IPS-NIHi7 (cell line): ENCODE measurements at regions not wholly inside any gene's neighbourhood (a gene's known extent, or its start where the extent isn't known, plus 50 kb on each side); places are given as distances from the start of the nearest gene placed in this dataset.
"Not testable (repeated sequence)": the region's sequence is repeated elsewhere in the genome, so short reads cannot be mapped to it uniquely, and the experiment has no call there.

Experiments
- DNase-seq: peaks from one replicate; pipeline ENCODE4 v3.0.0; 2012; ENCODE audit warnings: mixed read lengths; ENCODE audit errors: extremely low spot score

DNA sequence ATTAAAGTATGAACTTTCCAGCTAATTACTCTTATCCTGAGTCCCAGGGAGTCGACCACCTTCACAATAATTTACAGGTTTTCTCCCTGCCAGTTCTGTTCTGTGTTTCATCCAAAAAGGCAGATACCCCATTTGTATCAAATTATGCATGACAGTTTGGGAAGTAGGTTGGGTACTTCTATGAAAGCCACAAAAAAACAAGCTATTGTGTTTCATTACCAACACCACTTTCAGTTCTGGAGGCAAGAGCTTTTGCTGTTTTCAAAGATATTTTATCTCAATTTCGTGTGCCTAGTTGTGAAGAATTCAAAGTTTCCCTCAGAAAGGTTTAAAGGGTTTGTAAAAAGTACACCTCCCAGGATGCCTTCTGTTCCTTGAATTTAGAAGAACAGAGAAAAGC, 557.4 kb downstream of the FLRT2 start:
- DNase-seq = no peak

DNA sequence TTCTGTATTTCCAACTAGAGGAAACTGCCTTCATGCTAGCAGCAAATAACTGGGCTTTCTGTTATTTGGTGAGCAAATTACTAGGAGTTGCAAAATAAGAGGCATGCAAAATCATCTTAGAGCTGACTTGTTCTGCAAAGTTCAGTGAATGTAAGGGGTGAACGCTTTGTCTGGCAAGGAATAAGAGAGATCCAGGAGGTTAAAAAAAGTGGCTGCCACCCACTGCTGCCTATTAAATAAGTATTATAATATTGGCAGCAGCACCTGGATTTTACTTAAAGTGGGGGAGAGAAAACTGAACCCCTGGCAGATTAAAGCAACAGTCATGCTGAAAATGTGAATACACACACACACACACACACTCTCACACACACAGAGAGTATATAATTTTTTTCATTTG, 557.0 kb downstream of the FLRT2 start:
- no peak for DNase-seq

DNA sequence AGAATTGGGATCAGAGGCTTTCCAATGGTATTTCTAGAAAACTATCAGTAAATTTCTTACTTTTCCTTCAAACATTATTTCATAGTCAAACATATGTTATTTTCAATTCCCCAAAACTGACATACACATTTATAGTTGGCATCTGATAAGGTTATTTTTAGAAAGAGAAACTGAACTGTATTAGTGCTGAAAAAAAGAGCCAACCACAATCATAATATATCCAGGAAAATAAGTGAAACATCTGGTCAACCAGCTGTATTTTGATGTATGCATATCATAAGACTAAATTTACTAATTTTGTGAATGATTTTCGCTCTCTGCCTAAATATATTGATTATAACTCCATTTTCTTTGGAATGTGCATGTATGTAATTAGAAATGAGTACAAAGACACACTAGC, 554.2 kb downstream of the FLRT2 start:
- no peak for DNase-seq

DNA sequence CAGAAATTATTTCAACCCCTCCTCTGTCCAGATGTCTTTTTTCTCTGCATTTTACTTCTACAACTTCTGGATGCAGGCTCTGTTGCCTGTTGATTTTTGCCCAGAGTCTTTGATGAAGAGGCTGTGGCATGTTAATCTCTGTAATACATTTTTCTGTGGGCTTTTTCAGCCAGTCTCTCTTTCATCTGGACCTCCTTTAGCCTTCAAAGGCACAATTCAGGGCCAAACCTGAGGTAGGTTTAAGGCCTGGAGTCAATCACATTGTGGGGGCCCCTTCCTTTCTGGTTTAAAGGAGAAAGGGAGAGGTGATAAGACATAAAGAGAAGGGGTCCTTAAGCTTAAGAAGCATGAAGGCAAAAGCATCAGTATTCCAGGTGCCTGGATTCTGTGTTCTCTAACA, 553.7 kb downstream of the FLRT2 start:
- DNase-seq = no peak

DNA sequence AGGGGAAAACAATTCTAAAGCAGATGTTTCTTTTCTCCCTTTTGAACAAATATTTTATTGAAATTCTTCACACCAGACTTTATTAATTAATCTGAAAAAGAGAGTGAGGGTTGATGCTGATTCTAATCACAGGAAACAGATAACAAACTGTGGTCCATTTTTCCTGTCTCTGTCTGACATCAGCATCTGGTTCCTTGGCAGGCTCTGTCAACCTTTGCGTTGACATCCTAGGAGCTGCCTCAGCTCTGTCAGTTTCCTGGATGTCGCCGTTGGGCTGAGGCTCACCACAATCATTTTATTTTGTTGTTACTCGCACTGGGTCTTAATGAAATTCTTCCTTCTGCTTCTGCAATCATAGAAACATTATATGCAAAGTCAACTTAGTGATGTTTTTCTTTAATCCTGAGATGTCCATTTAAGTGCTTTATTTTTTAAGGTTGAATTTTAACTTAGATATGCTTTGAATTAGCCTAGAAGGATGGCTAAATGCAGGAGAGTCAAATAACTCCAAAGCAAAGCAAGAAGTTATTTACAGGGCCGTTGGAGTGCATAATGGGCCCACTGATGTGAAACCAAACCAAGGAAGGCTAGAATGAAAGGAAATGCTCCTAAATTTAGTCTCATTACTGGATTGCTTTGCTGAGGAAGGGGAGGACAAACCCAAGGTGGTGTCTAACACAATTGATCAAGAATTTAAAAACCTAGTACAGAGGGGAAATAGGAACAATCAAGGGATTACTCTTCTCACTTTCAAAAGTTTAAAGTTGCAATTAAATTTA, 542.4 kb downstream of the FLRT2 start:
- DNase-seq = no peak

DNA sequence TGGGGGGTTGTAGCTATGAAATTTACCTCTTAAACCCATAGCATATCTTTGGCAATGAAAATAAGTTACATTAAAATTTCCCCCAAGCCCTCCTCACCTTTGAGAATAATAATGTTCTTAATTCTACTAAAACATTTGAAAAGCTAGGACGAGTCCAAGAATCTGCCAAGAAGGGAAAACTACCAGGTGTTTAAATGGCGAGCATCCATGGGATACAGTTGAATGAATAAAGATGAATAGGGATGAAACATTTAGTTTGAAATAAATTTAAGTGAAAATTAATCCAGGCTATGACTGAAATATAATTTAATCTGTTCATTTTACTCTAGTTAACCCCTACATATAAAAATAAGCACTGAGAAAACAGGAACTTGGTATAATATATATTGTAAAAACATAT, 536.7 kb downstream of the FLRT2 start:
- no peak for DNase-seq

DNA sequence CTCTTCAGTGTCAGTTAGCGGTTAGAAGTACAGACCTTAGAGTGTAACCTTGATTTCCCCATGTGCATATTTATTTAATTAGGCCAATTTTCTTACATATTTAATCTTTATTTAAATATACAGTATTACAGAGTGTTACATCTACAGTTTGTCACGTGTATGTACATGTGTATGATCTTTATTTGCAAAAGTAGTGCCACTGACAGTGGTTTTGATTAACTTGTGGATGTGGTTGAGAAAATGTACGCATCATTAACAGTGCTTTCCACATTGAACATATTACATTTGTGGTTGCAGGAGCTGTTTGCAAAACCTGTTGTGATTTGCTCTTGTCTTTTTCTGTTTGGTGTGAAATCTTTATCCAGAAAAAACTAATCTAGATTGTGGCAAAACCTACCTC, 535.5 kb downstream of the FLRT2 start:
- DNase-seq = no peak

DNA sequence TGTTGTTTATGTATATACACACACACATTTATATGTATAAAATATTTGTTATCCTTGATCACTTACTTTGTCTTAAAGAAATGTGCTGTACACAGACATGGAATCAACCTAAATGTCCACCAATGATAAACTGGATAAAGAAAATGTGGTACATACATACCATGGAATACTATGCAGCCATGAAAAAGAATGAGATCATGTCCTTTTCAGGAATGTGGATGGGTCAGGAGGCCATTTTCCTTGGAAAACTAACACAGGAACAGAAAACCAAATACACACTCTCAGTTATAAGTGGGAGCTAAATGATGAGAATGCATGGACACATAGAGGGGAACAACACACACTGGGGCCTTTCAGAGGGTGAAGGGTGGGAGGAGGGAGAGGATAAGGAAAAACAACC, 534.7 kb downstream of the FLRT2 start:
- not testable (repeated sequence) for DNase-seq

DNA sequence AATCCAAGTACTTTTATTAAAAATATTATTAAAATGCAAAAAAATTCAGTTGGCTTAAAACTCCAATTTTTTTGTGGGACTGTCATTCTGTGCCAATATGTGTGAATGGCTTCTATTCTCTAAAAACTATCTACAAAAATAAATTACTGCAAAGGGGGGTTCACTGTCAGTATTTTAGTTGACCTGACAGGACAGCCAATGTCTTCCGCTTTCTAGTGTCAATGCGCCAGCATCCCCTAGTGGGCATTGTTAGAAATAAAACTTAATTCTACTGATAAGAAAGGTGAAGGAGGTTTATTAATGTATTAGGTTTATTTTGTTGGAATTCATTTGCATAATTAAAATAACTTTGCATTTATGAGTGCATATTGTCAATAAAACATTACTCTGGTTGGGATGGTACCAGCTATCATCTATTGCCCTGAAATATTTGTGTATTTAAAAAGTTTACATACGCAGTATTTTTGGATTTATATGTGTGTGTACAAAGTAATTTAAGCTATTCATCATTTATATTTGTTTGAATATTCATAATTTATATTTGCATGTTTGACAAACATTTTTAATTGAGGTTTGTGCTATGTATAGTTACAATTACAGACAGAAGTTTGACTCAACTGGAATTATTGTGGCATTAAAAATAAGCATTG, 527.2 kb downstream of the FLRT2 start:
- DNase-seq = peak; percentile 26

DNA sequence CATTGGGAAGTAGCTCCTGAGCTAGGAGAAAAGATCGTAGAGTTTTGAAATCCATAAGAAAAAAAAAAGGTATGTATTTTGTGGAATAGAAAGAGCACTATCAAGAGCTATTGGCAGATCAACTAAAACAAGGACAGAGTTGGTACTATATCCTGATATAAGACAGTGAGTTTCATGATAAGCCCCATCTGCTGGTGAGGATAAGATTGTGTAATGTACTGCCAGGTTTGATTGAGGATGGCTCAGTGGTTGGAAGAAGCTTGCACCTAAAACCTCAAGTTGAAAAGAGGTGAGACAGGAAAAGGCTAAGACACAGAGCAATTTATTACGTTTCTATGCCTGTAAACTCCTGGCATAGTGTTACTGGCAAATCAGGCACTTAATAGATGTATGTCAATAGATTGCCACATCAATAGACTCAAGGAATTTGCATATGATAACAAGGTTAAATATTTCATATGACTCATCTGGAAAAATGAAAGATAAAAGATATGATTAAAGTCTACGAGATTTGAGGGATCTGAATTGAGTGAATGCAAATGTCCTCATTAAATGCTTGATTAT, 525.6 kb downstream of the FLRT2 start:
- no peak for DNase-seq

DNA sequence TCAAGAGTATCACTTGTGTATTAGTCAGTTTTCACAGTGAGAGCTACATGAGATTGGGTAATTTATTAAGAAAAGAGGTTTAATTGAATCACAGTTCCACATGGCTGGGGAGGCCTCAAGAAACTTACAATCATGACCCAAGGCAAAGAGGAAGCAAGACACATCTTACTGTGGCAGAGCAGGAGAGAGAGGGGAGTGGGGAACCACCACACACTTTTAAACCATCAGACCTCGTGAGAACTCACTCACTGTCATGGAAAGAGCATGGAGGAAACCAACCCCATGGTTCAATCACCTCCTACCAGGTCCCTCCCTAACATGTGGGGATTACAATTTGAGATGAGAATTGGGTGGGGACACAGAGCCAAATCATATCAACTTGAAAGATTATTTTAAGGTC, 522.9 kb downstream of the FLRT2 start:
- DNase-seq = no peak

DNA sequence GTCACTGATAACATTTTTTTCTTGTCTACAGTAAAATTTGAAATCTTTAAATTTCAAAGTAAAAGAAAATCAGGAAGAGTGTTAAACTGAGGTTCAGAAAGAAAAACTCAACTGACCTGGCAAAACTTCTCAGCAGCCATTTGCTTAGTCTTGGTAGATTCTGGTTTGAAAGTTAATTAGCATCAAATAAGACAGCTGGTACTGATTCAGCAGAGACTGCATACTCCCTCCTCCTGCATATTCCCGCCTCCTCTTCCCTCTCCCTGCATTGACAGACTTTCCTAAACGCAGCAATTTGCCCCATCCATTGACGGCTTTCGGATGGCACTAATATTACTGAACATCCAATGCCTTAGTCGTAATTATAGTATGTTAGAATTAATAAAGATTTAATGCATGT, 520.8 kb downstream of the FLRT2 start:
- DNase-seq = no peak

DNA sequence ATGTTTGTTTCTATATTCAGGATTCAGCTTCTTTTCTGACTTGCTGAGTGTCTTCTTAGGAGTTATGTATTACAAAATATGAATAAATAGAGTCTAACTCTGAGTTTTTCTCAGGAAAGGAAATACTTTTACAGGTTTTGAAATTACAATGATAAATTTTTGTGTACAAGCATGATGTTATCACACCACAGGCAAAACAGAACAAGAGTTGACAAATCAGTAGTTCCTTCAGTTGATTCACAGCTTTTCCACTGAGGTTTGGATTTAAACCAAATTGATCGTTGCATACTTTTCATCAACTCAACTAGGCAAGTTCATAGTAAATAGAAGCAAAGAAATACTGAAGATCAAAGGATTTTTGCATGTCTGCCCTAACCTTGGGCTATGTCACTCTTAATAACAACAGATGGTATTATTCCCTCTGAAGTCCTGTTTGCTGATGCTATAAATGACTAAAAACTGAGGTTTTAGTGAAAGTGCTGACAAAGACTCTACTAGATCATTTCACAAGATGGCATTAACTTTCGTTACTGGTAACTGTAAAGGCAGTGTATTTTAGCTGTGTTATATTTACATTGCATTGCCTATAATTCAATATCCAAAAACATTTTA, 520.2 kb downstream of the FLRT2 start:
- no peak for DNase-seq

DNA sequence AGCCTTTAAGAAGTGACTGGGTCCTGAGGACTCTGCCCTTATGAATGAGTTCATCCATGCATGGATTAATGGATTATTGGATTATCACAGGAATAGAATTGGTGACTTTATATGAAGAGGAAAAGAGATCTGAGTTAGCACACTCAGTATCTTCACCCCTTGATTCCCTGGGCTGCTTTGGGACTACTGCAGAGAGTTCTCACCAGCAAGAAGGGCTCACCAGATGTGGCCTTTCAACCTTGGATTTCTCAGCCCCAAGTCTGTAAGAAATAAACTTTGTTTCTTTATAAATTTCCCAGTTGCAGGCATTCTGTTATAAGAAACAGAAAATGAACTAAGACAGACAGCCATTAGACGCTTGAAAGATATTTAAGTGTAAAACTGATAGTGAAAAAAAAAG, 509.2 kb downstream of the FLRT2 start:
- no peak for DNase-seq

DNA sequence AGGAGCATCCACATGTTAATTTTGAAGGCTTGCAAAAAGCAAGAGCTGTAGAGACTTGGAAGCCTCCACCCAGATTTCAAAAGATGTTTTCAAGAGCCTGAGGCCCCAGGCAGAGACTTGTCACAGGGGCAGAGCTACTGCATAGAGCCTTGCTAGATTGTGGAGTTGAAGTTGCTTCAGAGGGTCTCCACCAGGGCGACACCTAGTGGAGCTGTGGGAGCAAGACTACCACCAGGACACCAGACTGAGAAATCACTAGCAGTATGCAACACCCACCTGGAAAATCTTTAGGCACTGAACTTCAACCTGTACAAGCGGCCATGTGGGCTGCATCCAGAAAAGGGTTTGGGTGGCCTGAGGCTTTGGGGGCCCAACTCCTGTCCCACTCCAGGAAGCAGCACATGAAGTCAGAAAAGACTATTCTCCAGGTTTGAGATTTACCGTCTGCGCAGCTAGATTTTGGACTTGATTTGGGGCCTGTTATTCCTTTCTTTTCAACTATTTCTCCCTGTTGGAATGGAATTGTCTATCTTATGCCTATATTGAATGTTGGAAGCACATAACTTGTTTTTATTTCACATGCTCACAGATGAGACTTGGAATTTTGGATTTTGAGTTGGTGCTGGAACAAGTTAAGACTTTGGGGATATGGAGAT, 508.6 kb downstream of the FLRT2 start:
- DNase-seq = peak; percentile 82

DNA sequence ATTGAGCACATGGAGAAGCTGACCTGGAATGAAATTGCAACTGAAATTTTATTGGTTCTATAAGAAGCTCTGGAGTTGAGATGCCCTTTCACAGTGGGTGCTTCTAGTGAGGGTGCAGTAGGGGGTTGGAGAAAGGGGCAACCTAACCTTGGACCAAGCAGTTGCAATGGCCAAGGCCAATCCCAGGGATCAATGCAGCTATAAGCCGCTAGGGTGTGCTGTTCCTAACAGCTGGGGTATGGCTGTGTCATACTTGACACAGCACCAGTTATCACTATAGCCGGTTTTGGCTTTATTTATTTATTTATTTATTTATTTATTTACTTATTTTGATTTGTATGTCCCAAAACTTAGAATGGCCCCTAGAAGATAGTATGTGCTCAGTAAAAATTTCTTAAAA, 505.9 kb downstream of the FLRT2 start:
- DNase-seq = peak; percentile 72

DNA sequence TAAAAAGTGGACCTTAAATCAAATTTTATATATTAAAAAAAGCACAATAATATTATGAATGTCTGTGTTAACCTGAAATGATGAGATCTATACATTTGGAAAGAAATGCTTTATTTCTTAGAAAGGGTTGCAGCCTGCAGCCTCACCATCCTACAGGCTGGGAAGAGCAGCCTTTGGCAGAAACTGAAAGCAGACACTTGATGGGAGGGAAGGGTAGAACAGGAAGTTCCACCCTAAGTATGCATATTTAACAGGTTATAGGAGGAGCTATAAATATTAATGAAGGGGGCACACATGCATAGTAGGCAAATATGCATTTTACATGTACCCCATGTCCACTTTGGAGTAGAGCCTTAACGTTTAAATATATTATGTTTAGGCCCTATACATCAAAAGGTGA, 498.0 kb downstream of the FLRT2 start:
- no peak for DNase-seq

DNA sequence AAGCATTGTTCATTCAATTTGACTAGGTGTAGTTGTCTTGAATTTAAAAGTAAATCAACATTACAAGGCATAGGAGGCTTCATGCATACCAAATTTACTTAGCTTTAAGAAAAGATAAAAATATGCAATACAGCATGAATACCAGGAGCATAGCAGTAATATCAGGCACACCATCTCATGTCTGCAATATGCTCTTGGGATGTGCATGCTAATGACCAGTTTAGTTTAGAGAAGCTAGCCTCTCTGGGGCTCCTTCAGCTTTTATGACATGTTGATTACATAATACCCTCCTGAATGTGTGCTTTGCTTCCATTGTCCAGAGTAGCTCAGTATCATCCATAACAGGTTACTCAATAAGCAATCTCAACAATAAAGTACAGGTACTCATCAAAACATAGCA, 497.2 kb downstream of the FLRT2 start:
- no peak for DNase-seq

DNA sequence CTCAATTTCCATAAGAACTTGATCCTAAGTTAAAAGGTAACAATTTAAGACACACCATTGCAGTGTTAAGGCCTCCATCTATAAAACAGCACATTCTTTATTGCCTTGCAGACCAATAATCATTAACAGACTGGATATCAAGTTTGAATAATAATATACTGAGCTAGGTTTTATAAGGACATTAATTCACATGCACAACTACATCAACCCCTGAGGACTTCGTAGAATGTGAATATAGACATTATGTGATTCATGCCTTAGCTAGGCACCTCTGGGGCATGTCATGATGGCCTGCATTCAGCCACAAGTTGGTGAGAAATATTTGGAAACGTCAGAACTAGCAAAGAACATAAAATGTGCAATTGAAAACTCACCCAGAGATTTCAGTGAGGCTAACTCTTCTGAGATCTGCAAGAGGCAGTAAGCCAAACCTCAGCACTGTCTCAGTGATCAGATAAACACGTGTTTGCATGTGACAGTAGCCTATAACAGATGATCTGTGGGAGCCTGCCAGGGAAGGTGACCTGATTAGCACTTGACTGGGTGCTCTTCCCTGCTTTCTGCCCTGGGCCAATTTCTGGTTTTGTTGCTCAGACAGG, 492.2 kb downstream of the FLRT2 start:
- no peak for DNase-seq

DNA sequence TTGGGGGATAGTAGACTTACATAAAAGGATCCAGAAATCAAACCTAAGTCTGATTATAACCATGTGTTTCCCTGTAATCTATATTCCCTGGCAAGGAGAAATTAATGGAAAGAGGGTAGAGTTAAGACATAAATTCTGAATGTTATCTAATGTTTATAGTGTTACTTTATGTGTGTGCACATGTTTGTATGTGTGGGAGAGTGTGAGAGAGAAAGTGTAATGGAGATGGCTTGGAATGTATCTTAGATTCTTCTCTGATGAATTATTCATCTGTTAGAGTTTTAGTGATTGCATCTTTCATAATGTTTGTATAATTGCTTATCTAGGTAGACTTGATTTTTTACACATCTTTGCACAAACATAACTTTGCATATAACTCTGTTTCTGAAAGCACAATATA, 490.9 kb downstream of the FLRT2 start:
- no peak for DNase-seq

DNA sequence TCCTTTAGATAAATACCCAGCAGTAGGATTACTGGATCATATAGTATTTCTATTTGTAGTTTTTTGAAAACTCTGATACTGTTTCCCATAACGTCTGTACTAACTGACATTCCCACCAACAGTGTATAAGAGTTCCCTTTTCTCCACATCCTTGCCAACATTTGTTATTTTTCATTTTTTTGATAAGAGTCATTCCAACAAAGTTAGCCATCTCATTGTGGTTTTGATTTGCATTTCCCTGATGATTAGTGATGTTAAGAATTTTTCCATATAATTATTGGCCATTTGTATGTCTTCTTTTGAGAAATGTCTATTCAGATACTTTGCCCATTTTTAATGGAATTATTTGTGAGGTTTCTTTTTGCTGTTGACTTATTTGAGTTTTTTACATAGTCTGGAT, 486.0 kb downstream of the FLRT2 start:
- DNase-seq = no peak

DNA sequence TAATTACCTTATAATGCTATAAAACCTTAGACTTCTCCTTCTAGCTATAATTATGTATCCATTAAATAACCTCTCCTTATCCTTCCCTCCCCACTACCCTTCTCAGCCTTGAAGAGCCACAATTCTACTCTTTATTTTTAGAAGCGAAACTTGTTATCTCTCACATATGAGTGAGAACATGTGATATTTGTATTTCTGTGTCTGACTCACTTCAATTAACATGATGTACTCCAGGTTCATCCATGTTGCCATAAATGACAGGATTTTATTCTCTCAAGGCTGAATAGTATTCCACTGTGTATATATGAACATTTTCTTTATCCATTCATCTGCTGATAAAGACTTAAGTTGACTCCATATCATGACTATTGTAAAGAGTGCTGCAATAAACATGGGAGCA, 485.6 kb downstream of the FLRT2 start:
- DNase-seq = no peak
